ENCODE measurements at regions not wholly inside any gene's neighbourhood (a gene's known extent, or its start where the extent isn't known, plus 50 kb on each side); places are given as distances from the start of the nearest gene placed in this dataset.
"Not testable (repeated sequence)": the region's sequence is repeated elsewhere in the genome, so short reads cannot be mapped to it uniquely, and the experiment has no call there.

DNA sequence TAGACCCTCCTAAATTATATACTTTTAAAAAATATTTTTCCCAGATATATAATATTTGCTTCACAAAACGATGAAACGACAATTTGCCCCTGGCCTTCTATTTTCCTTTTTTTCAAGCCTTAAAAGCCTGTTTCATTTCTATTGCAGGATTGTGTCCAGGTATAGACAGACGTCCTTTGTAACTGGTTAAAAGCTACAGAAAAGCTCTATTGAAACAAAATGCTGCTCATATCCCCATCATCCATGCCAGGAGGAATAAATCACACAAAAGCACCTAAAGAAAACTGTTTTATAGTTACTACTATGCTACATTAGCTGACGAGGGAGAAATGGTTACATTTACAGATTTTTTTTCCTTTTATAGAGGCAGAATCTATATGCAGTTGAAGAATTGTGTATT is 765.1 kb downstream of the DIAPH3 start:
- no peaks in the 10 kb centered on the region for H3K4me1 ChIP-seq (ENCODE audit: insufficient read depth)
- intact Hi-C loops (cut with DNase I): no loop called here
- no peaks in the 10 kb centered on the region for H3K36me3 ChIP-seq
- no peak overlapping the region for H3K4me3 ChIP-seq
- no peak for DNase-seq
- H3K27ac ChIP-seq: no peak overlapping the region
- no peak for TF ChIP-seq EP300 (IDR thresholded peaks at IDR 0.05)
- no peak for TF ChIP-seq POLR2A (IDR thresholded peaks at IDR 0.05)
- TF ChIP-seq, protein P1, sequence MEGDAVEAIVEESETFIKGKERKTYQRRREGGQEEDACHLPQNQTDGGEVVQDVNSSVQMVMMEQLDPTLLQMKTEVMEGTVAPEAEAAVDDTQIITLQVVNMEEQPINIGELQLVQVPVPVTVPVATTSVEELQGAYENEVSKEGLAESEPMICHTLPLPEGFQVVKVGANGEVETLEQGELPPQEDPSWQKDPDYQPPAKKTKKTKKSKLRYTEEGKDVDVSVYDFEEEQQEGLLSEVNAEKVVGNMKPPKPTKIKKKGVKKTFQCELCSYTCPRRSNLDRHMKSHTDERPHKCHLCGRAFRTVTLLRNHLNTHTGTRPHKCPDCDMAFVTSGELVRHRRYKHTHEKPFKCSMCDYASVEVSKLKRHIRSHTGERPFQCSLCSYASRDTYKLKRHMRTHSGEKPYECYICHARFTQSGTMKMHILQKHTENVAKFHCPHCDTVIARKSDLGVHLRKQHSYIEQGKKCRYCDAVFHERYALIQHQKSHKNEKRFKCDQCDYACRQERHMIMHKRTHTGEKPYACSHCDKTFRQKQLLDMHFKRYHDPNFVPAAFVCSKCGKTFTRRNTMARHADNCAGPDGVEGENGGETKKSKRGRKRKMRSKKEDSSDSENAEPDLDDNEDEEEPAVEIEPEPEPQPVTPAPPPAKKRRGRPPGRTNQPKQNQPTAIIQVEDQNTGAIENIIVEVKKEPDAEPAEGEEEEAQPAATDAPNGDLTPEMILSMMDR (IDR thresholded peaks at IDR 0.05): no peak
- H3K27me3 ChIP-seq: no peaks in the 10 kb centered on the region
- no peaks in the 10 kb centered on the region for H3K9me3 ChIP-seq
- WGBS, 3 donors: 75 to 76% (median 75%) methylated on average over 4 of the region's 4 CpGs

DNA sequence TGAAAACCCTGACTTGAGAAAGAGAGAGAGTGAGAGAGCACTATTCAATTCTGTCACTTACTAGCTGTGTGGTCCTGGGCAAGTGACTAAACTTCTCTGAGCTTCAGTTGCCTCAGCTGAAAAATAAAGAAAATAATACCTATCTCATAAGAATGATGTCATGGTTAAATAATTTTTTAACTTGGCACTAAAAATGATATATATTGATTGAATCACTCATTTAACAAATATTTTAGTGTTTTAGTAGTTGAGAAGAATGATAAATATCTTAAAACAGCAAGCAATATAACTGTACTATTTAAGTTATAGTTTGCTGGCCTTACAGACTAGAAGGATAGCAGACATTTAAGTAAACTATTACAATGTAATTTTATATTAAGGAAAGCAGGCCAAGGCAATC is 764.2 kb downstream of the DIAPH3 start:
- TF ChIP-seq EP300 (IDR thresholded peaks at IDR 0.05): no peak
- TF ChIP-seq, protein P1 (IDR thresholded peaks at IDR 0.05): no peak
- no peak for TF ChIP-seq POLR2A (IDR thresholded peaks at IDR 0.05)
- Histone ChIP-seq H3K9me3 (no peaks in the 10 kb centered on the region), H3K4me3 (no peak overlapping the region), H3K27ac (no peak overlapping the region), H3K27me3 (no peaks in the 10 kb centered on the region), H3K36me3 (no peaks in the 10 kb centered on the region), H3K4me1 (ENCODE audit: insufficient read depth) (no peaks in the 10 kb centered on the region)
- intact Hi-C loops (cut with DNase I): no loop called here
- no peak for DNase-seq

DNA sequence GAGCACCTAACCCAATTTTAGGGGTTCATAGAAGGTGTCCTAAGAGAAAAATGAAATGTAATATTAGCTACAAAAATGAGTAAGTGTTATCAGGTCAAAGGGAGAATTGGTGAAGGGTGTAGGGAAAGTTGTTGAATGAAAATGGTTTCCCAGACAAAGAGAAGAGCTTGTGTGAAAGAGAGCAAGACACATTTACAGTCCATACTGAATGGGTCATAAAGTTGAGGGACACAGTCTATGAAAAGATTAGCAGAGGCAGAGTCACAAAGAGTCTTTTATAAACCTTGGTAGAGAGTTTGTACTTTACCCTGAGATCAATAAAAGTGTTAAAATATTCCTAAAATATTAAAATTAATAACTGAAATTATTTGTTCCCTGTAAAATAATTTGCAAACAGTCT is 759.4 kb downstream of the DIAPH3 start:
- H3K27ac ChIP-seq: no peak overlapping the region
- no peak overlapping the region for H3K4me3 ChIP-seq
- no peaks in the 10 kb centered on the region for H3K27me3 ChIP-seq
- no peak for DNase-seq
- H3K4me1 ChIP-seq (ENCODE audit: insufficient read depth): no peaks in the 10 kb centered on the region
- H3K9me3 ChIP-seq: no peaks in the 10 kb centered on the region
- no peaks in the 10 kb centered on the region for H3K36me3 ChIP-seq
- intact Hi-C loops (cut with DNase I): no loop called here
- TF ChIP-seq, protein P1 (IDR thresholded peaks at IDR 0.05): no peak
- TF ChIP-seq EP300 (IDR thresholded peaks at IDR 0.05) (no peak), POLR2A (IDR thresholded peaks at IDR 0.05) (no peak)

DNA sequence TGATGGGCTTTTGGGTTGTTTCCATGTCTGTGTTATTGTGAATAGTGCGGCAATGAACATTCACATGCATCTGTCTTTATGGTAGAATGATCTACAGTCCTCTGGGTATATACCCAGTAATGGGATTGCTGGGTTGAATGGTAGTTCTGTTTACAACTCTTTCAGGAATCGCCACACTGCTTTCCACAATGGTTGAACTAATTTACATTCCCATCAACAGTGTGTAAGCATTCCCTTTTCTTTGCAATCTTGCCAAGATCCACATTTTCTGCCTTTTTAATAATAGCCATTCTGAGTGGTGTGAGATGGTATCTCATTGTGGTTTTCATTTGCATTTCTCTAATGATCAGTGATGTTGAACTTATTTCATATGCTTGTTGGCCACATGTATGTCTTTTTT is 756.5 kb downstream of the DIAPH3 start:
- H3K36me3 ChIP-seq; H3K27ac ChIP-seq; H3K4me3 ChIP-seq; H3K27me3 ChIP-seq; DNase-seq; H3K9me3 ChIP-seq; intact Hi-C loops (cut with DNase I); H3K4me1 ChIP-seq (ENCODE audit: insufficient read depth): not testable (repeated sequence)
- WGBS, 3 donors: 94 to 96% (median 95%) methylated on average over 2 of the region's 2 CpGs

DNA sequence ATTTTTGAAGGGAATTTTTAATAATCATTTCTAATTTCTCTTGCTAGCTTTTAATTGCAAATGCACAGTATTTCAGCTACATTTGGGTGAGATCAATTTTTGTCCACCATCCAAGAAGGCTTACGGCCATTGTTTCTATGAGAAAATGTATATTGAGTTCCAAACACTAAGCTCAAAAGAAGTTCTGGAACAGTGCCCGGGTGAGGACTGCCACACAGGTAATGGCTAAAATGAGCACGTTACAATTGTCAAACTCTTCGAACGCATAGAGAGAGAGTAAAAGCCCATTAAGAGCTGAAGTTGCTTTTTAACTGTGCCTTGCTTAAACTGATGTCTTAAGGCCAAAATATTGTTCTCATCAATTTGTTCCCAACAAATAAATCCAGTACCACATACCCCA is 755.0 kb downstream of the DIAPH3 start:
- Histone ChIP-seq H3K27ac (no peak overlapping the region), H3K27me3 (no peaks in the 10 kb centered on the region), H3K4me3 (no peak overlapping the region), H3K36me3 (no peaks in the 10 kb centered on the region), H3K4me1 (ENCODE audit: insufficient read depth) (no peaks in the 10 kb centered on the region), H3K9me3 (no peaks in the 10 kb centered on the region)
- WGBS, 3 donors: 85 to 93% (median 88%) methylated on average over 5 of the region's 5 CpGs
- intact Hi-C loops (cut with DNase I): no loop called here
- TF ChIP-seq POLR2A (IDR thresholded peaks at IDR 0.05) (no peak), EP300 (IDR thresholded peaks at IDR 0.05) (no peak)
- TF ChIP-seq, protein P1 (IDR thresholded peaks at IDR 0.05): no peak
- DNase-seq: no peak
